K562 (cell line): ENCODE measurements at regions not wholly inside any gene's neighbourhood (a gene's known extent, or its start where the extent isn't known, plus 50 kb on each side); places are given as distances from the start of the nearest gene placed in this dataset.

Experiments
- NFYB ChIP-seq: IDR thresholded peaks from 2 replicates; pipeline ENCODE4 v1.6.1; 2011; ENCODE audit warnings: mild to moderate bottlenecking, moderate library complexity; ENCODE audit not compliant: insufficient read length; ENCODE audit errors: extremely low read depth
- ZNF589 ChIP-seq: fragments of 200-800 bp; sonication (Bioruptor generic); IDR thresholded peaks from 2 replicates; pipeline ENCODE4 v1.6.1; 2016; ENCODE audit warnings: low read depth, missing genetic modification characterization, missing compliant biosample characterization

- TF ChIP-seq ZNF589, result no peak
- no peak for TF ChIP-seq NFYB
These were observed 185.6 kb upstream of the POU5F2 start for GRCh38 chr5:93926831-93927620.
